ENCODE measurements at regions not wholly inside any gene's neighbourhood (a gene's known extent, or its start where the extent isn't known, plus 50 kb on each side); places are given as distances from the start of the nearest gene placed in this dataset.

- H3K27ac ChIP-seq: no peak overlapping the region
- H3K4me1 ChIP-seq: no peaks in the 10 kb centered on the region
- intact Hi-C loops (cut with DNase I; ENCODE audit: low total_unique reads): no loop called here
- TF ChIP-seq POLR2A (IDR thresholded peaks at IDR 0.05): no peak
- TF ChIP-seq POLR2AphosphoS5 (IDR thresholded peaks at IDR 0.05): no peak
- TF ChIP-seq CTCF (IDR thresholded peaks at IDR 0.05): no peak
- H3K4me3 ChIP-seq: no peak overlapping the region
- H3K27me3 ChIP-seq: no peaks in the 10 kb centered on the region
- DNase-seq (ENCODE audit: low spot score in 2 of 2): no peak
- H3K9me3 ChIP-seq: no peaks in the 10 kb centered on the region
- H3K36me3 ChIP-seq: no peaks in the 10 kb centered on the region
These were observed 147.6 kb downstream of the ST8SIA4 start for GRCh38 chr5:100755435-100755834.

All from breast epithelium (tissue), 4 donors.